ENCODE measurements at regions not wholly inside any gene's neighbourhood (a gene's known extent, or its start where the extent isn't known, plus 50 kb on each side); places are given as distances from the start of the nearest gene placed in this dataset.
A peak's percentile ranks its signal among the peaks of the same experiment; 100 is the strongest.

GRCh38 chr11:70505331-70505731, 107.0 kb downstream of the CTTN start:
- DNase-seq (ENCODE audit: insufficient read length, low spot score): no peak
- no peak for FAIRE-seq
- TF ChIP-seq POLR2A (IDR thresholded peaks at IDR 0.05; ENCODE audit: low read depth, low read length): no peak

GRCh38 chr11:70505761-70506657, 107.7 kb downstream of the CTTN start:
- no peak for FAIRE-seq
- TF ChIP-seq POLR2A (IDR thresholded peaks at IDR 0.05; ENCODE audit: low read depth, low read length): no peak
- no peak for DNase-seq (ENCODE audit: insufficient read length, low spot score)

- DNase-seq (ENCODE audit: insufficient read length, low spot score): no peak
- FAIRE-seq: no peak
Measured at GRCh38 chr11:70506658-70506970, 108.3 kb downstream of the CTTN start.

GRCh38 chr11:70506986-70507385, 108.7 kb downstream of the CTTN start:
- no peak for DNase-seq (ENCODE audit: insufficient read length, low spot score)
- no peak for TF ChIP-seq POLR2A (IDR thresholded peaks at IDR 0.05; ENCODE audit: low read depth, low read length)
- no peak for FAIRE-seq

More at GRCh38 chr11:70506658-70506970, 108.3 kb downstream of the CTTN start:
- TF ChIP-seq POLR2A (IDR thresholded peaks at IDR 0.05; ENCODE audit: low read depth, low read length): no peak

GRCh38 chr11:70507466-70508230, 109.3 kb downstream of the CTTN start:
- no peak for TF ChIP-seq POLR2A (IDR thresholded peaks at IDR 0.05; ENCODE audit: low read depth, low read length)
- no peak for FAIRE-seq
- DNase-seq (ENCODE audit: insufficient read length, low spot score): no peak

GRCh38 chr11:70508231-70508480, 109.8 kb downstream of the CTTN start:
- no peak for TF ChIP-seq POLR2A (IDR thresholded peaks at IDR 0.05; ENCODE audit: low read depth, low read length)
- FAIRE-seq (no peak), DNase-seq (ENCODE audit: insufficient read length, low spot score) (no peak)

- TF ChIP-seq POLR2A (IDR thresholded peaks at IDR 0.05; ENCODE audit: low read depth, low read length): no peak
- DNase-seq (ENCODE audit: insufficient read length, low spot score) (no peak), FAIRE-seq (no peak)
Measured at GRCh38 chr11:70509476-70509875, 111.1 kb downstream of the CTTN start.

GRCh38 chr11:70510106-70510505, 111.8 kb downstream of the CTTN start:
- FAIRE-seq (no peak), DNase-seq (ENCODE audit: insufficient read length, low spot score) (no peak)
- TF ChIP-seq POLR2A (IDR thresholded peaks at IDR 0.05; ENCODE audit: low read depth, low read length): no peak

- no peak for TF ChIP-seq POLR2A (IDR thresholded peaks at IDR 0.05; ENCODE audit: low read depth, low read length)
- no peak for FAIRE-seq
- DNase-seq (ENCODE audit: insufficient read length, low spot score): no peak
Measured at GRCh38 chr11:70510571-70510970, 112.2 kb downstream of the CTTN start.

GRCh38 chr11:70511345-70511744, 113.0 kb downstream of the CTTN start:
- DNase-seq (ENCODE audit: insufficient read length, low spot score) (no peak), FAIRE-seq (no peak)
- no peak for TF ChIP-seq POLR2A (IDR thresholded peaks at IDR 0.05; ENCODE audit: low read depth, low read length)

GRCh38 chr11:70512716-70513115, 114.4 kb downstream of the CTTN start:
- no peak for FAIRE-seq
- no peak for TF ChIP-seq POLR2A (IDR thresholded peaks at IDR 0.05; ENCODE audit: low read depth, low read length)

GRCh38 chr11:70517203-70517602, 118.9 kb downstream of the CTTN start:
- no peak for FAIRE-seq
- no peak for TF ChIP-seq POLR2A (IDR thresholded peaks at IDR 0.05; ENCODE audit: low read depth, low read length)
- DNase-seq (ENCODE audit: insufficient read length, low spot score): no peak

More at GRCh38 chr11:70512716-70513115, 114.4 kb downstream of the CTTN start:
- no peak for DNase-seq (ENCODE audit: insufficient read length, low spot score)

- DNase-seq (ENCODE audit: insufficient read length, low spot score): peak; percentile 87
- no peak for TF ChIP-seq POLR2A (IDR thresholded peaks at IDR 0.05; ENCODE audit: low read depth, low read length)
- FAIRE-seq: peak; percentile 93
Measured at GRCh38 chr11:70517988-70518907, 119.9 kb downstream of the CTTN start.

GRCh38 chr11:70519117-70519516, 120.8 kb downstream of the CTTN start:
- TF ChIP-seq POLR2A (IDR thresholded peaks at IDR 0.05; ENCODE audit: low read depth, low read length): no peak
- DNase-seq (ENCODE audit: insufficient read length, low spot score): peak; percentile 39
- no peak for FAIRE-seq
